Forelimb muscle (tissue), 1 donor: ENCODE measurements at regions not wholly inside any gene's neighbourhood (a gene's known extent, or its start where the extent isn't known, plus 50 kb on each side); places are given as distances from the start of the nearest gene placed in this dataset.

Experiments used
- DNase-seq: peaks from one replicate; pipeline ENCODE4 v3.0.0-alpha.2; 2013; ENCODE audit warnings: low read depth

DNA sequence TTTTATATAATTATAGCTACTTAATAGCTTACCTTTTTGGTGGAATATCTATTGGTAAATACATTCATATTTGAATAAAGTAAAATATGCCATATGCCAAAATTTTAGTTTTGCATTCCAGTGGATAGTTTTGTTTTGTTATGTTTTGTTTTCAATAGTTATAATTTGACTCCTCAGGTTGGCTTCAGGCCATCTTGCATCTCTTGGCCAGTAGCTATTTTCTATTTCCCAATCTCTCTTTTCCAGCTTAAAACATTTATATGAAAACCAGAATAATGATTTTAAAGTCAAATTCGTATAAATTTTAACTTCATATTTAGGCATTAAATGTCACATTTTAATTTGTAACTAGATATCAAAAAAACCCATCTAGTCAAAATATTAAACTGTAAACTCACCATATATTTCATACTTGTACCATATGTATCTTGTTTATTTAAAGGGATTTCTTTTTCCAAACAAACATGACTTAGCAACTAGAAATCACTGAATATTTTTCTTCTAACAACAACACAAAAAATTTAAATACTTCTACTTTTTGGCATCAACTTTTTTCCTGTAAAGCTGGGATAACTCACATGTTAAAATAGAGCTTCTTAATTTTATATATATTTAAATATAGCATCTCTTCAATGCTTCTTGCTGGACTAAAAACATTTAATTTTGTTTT is 1209.6 kb downstream of the PCDH7 start:
- peak; percentile 28 for DNase-seq

- no peak for DNase-seq
These were observed 1226.3 kb downstream of the PCDH7 start for GRCh38 chr4:31946456-31946855.

GRCh38 chr4:31947101-31947500 is 1226.9 kb downstream of the PCDH7 start:
- DNase-seq: no peak

GRCh38 chr4:31949045-31949444 is 1228.9 kb downstream of the PCDH7 start:
- no peak for DNase-seq

- DNase-seq: no peak
These were observed 1235.2 kb downstream of the PCDH7 start for GRCh38 chr4:31955346-31955745.

- DNase-seq: no peak
These were observed 1239.8 kb downstream of the PCDH7 start for GRCh38 chr4:31959972-31960371.

GRCh38 chr4:31964685-31965084 is 1244.5 kb downstream of the PCDH7 start:
- DNase-seq: no peak

GRCh38 chr4:31968842-31969241 is 1248.7 kb downstream of the PCDH7 start:
- no peak for DNase-seq

DNA sequence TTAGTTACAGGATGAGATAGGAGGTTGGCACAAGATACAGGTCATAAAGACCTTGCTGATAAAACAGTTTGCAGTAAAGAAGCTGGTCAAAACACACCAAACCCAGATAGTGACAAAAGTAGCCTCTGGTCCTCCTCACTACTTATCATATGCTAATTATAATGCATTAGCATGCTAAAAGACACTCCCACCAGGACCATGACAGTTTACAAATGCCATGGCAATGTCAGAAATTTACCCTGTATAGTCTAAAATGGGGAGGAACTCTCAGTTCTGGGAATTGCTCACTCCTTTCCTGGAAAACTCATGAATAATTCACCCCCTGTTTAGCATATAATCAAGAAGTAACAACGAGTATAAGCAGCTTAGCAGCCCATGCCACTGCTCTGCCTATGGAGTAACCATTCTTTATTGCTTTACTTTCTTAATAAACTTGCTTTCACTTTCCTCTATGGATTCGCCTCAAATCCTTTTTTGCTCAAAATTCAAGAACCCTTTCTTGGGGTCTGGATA is 1254.4 kb downstream of the PCDH7 start:
- no peak for DNase-seq

DNA sequence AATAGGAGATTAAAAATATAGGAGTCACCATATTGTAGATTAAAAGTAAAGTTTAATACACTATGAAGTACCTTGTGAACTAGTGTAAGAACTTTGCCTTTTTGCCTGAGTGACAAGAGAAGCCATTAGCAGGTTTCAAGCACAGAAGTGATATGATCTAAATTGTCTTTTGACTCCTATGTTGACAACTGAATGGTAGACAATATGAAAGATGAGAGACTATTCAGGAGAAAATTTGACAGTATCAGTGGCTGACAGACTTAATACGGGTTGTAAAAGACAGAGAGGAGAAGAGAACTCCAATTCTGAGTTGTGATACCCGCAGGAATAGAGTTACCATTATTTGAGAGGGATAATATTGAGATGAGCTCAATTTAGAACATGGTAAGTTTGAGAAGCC is 1259.8 kb downstream of the PCDH7 start:
- DNase-seq: no peak

- no peak for DNase-seq
These were observed 1263.1 kb downstream of the PCDH7 start for GRCh38 chr4:31983246-31983645.

GRCh38 chr4:31983677-31984076 is 1263.5 kb downstream of the PCDH7 start:
- DNase-seq: no peak

DNA sequence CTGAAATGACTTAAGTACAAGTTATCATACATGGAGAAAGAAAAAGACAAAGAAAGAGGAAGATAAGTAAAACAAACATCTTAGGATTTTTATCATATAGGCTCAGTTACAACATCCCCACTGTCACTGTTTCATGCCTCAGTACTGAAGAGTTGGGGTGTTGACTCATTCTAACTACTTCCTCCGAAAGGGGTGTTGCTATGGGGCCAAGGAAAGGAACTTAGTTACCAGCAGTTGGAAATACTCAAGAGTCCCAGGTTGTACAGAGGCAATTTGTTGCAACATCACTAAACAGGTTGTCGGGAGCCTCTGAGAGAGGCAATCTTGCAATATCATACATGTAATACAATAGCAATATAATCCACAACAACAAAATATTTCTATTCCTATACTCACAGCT is 1264.7 kb downstream of the PCDH7 start:
- DNase-seq: no peak

DNA sequence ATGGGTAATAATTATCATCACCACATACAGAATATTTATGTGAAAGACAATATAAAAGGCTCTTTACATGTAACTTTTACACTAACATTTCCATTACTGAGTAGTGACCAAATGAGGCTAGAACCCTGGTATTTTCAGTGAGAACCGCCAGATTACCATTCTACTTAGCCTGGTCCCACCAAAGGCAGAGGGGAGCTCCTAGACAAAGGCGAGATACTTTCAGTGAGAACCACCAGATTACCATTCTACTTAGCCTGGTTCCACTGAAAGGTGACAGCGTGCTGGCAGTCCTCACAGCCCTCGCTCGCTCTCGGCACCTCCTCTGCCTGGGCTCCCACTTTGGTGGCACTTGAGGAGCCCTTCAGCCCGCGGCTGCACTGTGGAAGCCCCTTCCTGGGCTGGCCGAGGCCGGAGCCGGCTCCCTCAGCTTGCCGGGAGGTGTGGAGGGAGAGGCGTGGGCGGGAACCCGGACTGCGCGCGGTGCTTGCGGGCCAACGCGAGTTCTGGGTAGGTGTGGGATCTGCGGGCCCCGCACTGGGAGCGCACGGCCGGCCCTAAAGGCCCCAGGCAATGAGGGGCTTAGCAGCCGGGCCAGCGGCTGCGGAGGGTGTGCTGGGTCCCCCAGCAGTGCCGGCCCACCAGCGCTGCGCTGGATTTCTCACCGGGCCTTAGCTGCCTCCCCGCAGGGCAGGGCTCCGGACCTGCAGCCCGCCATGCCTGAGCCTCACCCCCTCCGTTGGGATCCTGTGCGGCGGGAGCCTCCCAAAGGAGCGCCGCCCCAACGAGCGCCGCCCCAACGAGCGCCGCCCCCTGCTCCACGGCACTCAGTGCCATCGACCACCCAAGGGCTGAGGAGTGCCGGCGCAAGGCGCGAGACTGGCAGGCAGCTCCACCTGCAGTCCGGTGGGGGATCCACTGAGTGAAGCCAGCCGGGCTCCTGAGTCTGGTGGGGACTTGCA is 1276.1 kb downstream of the PCDH7 start:
- no peak for DNase-seq

GRCh38 chr4:31998807-31999206 is 1278.6 kb downstream of the PCDH7 start:
- no peak for DNase-seq

GRCh38 chr4:31999848-32000247 is 1279.7 kb downstream of the PCDH7 start:
- no peak for DNase-seq

- no peak for DNase-seq
These were observed 1280.8 kb downstream of the PCDH7 start for GRCh38 chr4:32000846-32001488.

DNA sequence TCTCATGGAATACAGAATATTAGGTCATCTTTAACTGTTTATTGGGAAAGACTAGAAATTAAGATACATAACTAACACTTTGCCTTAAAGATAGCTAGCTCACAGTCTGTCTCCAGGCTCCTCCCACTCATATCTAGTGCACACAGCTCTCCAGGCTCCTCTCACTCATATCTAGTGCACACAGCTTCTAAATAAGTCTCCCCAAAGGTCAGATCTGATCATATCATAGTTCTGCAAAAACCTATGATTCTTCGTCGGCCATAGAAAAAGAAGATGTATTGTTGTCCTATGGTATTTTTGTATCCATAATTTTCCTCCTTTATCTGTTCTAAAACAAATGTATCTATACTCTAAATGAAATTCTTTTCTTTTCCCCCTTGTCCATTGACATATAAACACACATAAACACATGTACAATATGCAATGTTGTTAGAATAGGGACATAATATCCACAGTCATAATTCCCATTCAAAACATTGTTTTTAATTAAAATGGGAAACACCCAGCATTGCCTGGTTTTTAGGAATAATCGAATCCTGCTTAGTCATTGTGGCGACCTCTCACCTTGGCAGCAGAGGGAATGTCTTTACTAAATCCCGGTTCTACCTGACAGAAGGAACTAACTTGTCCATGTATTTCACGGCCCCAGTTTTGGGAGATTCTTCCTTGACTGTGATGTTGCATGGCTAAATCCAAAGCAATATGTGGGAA is 1282.0 kb downstream of the PCDH7 start:
- DNase-seq: no peak

DNA sequence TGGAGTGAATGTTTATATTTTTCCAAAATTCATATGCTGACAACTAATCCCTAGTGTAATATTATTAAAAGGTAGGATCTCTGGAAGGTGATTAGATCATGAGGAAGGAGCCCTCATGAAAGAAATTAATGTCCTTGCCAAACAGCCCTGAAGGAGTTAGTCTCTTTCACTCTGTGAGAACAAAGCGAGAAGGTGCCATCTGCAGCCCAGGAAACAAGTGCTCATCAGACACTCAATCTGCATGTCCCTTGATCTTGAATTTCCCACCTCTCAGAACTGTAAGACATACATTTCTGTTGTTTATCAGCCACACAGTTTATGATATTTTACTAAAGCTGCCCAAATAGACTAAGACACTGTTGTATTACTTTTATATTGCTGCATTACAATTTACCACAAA is 1283.4 kb downstream of the PCDH7 start:
- no peak for DNase-seq

DNA sequence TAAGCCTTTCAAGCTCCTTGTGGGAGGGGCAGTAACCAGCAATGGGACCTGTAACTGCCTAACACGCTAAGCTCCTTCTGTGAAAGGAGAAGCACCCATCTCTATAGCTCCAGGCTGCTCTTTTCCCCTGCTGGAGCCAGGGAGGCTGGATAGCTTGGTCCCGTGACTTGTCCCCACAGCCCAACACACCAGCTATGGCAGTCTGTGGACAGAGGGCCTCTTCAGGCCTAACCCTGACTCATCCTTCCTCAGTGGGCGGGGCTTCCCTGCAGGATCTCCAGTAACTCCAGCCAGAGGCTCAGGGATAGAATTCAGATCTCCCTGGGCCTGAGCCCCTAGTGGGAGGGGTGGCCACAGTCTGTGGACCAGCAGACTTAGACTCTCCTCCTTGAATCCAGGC is 1290.1 kb downstream of the PCDH7 start:
- DNase-seq: no peak

- DNase-seq: no peak
These were observed 1301.9 kb downstream of the PCDH7 start for GRCh38 chr4:32022071-32022470.
